ENCODE measurements at regions not wholly inside any gene's neighbourhood (a gene's known extent, or its start where the extent isn't known, plus 50 kb on each side); places are given as distances from the start of the nearest gene placed in this dataset.

- TF ChIP-seq, protein P1, sequence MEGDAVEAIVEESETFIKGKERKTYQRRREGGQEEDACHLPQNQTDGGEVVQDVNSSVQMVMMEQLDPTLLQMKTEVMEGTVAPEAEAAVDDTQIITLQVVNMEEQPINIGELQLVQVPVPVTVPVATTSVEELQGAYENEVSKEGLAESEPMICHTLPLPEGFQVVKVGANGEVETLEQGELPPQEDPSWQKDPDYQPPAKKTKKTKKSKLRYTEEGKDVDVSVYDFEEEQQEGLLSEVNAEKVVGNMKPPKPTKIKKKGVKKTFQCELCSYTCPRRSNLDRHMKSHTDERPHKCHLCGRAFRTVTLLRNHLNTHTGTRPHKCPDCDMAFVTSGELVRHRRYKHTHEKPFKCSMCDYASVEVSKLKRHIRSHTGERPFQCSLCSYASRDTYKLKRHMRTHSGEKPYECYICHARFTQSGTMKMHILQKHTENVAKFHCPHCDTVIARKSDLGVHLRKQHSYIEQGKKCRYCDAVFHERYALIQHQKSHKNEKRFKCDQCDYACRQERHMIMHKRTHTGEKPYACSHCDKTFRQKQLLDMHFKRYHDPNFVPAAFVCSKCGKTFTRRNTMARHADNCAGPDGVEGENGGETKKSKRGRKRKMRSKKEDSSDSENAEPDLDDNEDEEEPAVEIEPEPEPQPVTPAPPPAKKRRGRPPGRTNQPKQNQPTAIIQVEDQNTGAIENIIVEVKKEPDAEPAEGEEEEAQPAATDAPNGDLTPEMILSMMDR (IDR thresholded peaks at IDR 0.05): no peak
- TF ChIP-seq EP300 (IDR thresholded peaks at IDR 0.05) (no peak), POLR2AphosphoS5 (IDR thresholded peaks at IDR 0.05) (no peak), POLR2A (IDR thresholded peaks at IDR 0.05; ENCODE audit: low read depth) (no peak)
These were observed 267.2 kb upstream of the RASGEF1B start for GRCh38 chr4:81738891-81739290.
